Rectal smooth muscle tissue (tissue), 1 donor: ENCODE measurements at regions not wholly inside any gene's neighbourhood (a gene's known extent, or its start where the extent isn't known, plus 50 kb on each side); places are given as distances from the start of the nearest gene placed in this dataset.

ENCODE experiments used
- H3K27ac ChIP-seq: one replicate; pipeline ENCODE4 v1.7.0; 2013; ENCODE audit warnings: low read depth, low read length, inconsistent platforms
- H3K27me3 ChIP-seq: one replicate; pipeline ENCODE4 v1.7.0; 2013; ENCODE audit warnings: low read length; ENCODE audit not compliant: control insufficient read depth, insufficient read depth
- H3K36me3 ChIP-seq: one replicate; pipeline ENCODE4 v1.7.0; 2013; ENCODE audit warnings: low read length; ENCODE audit not compliant: control insufficient read depth, insufficient read depth
- H3K4me1 ChIP-seq: one replicate; pipeline ENCODE4 v1.7.0; 2013; ENCODE audit warnings: low read length; ENCODE audit not compliant: control insufficient read depth, insufficient read depth
- H3K4me3 ChIP-seq: one replicate; pipeline ENCODE4 v1.7.0; 2013; ENCODE audit warnings: low read length
- H3K9ac ChIP-seq: one replicate; pipeline ENCODE4 v1.7.0; 2013; ENCODE audit warnings: low read length

DNA sequence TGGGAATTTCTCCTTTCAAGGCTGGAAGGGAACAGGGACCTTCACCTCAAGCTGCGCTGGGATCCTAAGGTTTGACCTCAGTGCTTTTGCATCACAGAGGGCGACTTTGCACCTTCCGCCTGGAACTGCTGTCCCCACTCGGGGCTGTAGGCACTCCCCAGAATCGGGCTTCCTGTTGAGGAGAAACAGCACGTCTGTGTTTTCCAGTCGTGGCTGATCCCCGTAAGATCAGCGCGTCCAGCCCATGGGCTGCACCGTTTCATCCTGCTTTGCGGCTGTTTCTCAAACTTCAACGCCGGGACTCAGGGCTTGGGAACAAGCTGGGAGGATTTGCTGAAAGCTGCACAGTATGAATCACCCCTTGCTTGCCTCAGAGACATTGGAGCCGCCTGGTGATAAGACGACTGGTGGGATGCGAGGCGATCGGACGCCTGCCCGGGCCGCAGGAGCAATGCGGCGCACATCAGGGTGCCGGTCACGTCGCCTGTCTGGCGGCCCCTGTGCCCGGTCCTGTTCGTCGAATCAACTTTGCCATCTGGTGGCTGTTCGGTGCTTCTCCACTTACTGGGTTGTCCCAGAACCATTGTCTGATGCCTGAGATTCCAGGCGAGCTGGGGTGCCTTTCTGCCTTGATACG is 53.6 kb upstream of the FRMD1 start:
- Histone ChIP-seq H3K36me3 (no peaks in the 10 kb centered on the region), H3K4me1 (peaks cover 2% of the 10 kb centered on the region), H3K27me3 (peaks cover 2% of the 10 kb centered on the region), H3K4me3 (peak overlapping the region; percentile 43), H3K9ac (no peak overlapping the region), H3K27ac (no peak overlapping the region)

DNA sequence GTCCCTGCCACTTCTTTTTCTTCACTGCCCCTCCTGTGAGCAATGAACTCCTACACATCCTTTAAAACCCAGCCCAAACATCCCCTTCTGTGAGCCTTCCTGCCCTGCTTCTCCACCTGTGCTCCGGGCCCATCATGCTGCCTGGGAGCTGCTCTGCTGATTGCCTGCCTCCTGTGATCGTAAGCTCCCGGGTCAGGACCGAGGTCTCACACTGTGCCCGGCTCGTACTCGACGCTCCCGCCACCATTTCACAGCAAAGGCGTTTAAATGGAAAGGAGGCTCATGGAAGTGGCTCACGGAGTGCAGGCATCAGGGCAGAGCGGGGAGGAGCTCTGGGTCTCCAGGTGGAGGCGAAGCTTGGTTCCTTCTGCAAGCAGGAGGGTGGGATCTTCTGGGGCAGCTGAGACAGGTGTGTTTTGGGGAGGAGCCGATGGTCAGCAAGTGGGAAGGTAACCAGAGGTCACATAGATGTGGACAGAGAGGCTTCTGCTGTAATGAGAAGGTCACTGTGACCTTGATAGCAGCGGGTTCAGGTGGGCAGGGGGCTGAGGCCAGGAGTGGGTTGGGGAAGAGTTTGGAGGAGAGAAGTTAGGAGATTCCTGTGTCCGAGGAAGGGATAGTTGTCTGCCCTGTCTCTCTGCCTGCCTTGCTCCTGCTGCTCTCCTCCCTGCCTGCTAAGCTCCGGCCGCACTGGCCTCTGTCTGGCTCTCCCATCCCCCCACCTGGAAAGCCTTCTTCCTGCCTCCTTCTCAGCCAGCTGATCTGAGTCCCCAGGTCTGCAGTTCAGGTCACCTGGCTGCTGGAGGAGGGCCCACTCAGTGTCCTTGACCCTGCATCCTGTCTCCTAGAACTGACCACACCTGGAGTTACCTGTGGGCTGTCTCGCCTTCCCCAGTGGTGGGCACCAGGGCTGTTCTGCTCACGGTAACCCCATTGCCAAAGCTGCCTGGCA is 52.7 kb upstream of the FRMD1 start:
- H3K9ac ChIP-seq: no peak overlapping the region
- H3K4me3 ChIP-seq: no peak overlapping the region
- H3K36me3 ChIP-seq: no peaks in the 10 kb centered on the region
- peaks cover 2% of the 10 kb centered on the region for H3K4me1 ChIP-seq
- H3K27me3 ChIP-seq: peaks cover 2% of the 10 kb centered on the region
- no peak overlapping the region for H3K27ac ChIP-seq

DNA sequence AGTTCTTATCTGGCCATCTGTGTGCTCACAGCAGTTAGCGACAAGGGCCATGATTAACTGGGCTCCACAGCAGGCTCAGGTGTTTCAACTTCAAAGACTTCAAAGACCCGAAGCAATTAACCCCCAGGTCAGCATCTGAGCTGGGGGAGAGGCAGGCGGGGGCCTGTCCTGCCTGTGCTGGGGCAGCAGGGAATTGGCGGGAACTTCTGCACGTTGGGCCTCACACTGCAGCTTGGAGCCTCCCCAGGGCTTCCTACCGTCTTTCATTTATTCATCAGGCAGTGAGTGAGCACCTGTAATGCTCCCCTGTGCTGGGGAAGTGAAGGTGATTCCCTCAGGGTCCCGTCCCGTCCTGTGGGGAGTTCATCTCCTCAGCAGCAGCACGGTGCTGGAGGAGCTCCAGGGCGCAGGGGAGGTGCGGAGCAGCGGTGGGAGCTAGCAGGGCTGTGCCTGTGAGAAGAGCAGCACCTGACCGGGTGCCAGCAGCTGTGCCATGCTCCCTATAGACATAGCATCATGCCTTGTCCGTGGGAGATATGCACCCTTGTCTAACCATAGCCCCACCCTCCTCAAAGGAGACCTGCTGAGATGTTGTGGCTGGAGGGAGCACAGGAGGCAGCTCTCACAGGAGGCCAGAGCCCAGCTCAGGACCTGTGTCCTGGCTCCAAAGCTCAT is 51.8 kb upstream of the FRMD1 start:
- Histone ChIP-seq H3K4me1 (peaks cover 2% of the 10 kb centered on the region), H3K4me3 (no peak overlapping the region), H3K27ac (no peak overlapping the region), H3K36me3 (no peaks in the 10 kb centered on the region), H3K9ac (no peak overlapping the region), H3K27me3 (peaks cover 2% of the 10 kb centered on the region)

DNA sequence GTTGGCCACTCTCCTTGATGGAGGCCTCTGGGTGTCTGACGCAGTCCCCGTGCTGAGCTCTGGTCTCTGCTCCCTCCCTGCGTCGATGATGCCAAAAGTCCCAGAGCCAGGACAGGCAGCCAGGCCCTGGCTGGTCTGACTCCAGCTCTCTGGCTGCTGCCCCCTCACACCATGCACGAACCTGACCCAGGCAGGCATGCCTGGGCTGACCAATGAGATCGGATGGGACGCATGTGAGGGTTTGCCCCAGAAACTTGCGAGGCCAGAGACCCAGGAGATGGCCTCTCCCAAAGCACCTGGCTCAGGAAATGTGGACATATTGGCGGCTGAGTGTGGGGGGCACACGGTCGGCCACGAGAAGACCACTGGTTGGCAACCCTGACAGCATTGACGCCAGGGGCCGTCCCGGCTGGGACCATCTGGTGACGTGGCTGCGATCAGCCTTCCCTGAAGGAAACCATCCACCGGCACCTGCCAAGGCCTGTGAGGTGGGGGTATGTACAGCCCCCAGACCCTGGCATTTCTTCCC is 51.2 kb upstream of the FRMD1 start:
- no peak overlapping the region for H3K9ac ChIP-seq
- no peak overlapping the region for H3K4me3 ChIP-seq
- peaks cover 2% of the 10 kb centered on the region for H3K4me1 ChIP-seq
- no peak overlapping the region for H3K27ac ChIP-seq
- peaks cover 2% of the 10 kb centered on the region for H3K27me3 ChIP-seq
- H3K36me3 ChIP-seq: no peaks in the 10 kb centered on the region

DNA sequence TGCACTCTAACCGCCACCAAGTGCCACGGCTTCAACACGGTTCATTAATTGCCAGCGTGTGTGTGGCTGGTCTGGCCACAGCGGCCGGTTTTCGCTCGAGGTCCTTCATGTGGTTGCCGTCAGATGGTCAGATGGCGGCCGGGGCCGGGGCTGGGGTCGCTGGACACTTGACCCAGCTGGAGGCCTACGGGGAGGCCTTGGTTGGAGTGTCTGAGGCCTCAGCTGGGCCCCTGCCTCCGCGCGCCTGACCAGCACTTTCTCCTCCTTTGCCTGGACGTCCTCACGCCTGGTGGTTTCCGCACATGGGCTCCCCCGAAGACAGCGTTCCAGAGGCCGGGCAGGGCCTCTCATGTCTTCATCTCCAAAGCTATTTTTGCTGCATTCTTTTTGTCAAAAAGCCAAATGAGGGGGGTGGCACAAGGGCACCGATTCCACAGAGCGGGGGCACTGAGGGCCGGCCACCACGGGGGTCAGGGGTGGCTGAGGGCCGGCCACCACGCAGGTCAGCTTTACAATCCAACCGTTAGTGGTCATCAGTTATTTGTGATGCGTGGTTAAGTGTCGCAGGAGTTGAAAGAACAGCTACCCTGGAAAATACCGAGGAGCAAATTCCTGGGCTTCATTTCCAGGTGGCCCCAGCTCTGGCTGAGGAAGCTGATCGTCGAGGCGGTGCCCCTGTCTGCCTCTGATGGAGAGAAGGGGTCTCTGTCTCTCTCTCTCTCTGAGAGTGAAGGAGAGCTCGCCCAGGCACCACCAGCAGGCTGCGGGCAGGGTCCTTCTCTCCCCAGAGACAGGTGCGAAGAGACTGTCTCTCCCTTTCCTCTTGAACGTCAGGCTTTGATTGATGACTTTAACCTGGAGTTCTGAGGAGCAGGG is 50.5 kb upstream of the FRMD1 start:
- Histone ChIP-seq H3K27ac (no peak overlapping the region), H3K9ac (no peak overlapping the region), H3K4me1 (peaks cover 2% of the 10 kb centered on the region), H3K4me3 (no peak overlapping the region), H3K36me3 (no peaks in the 10 kb centered on the region), H3K27me3 (peaks cover 2% of the 10 kb centered on the region)

DNA sequence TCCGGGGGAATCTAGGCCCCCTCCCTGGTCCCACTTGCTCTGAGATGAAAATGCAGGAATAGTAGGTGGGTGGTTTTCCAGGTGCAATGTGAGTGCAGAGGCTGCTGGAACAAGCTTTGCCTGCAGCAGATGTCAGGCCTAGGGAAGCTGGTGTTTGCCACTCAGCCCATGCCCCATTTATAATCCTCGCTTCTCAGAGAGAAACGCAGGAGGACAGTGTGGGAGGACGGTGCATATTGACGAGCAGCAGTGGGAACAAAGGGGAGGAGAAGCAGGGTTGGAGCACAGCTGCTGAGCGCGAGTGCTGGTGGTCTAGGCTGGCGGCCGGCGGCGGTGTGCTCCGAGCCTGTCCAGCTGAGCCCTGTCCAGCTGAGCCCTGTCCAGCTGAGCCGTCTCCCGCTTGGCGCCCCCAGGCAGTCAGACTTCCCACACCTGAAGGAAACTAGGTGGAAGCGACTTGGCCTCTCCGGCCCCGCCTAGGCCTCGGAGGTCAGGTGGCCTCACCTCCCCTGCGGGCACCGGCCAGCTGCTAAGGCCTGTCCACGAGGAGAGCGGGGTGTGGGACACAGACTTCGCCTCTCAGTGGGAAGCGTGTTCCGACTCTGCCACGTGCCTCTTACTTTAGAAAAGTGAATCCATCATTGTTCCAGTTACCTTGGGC is 49.7 kb upstream of the FRMD1 start:
- Histone ChIP-seq H3K27me3 (peaks cover 2% of the 10 kb centered on the region), H3K4me3 (no peak overlapping the region), H3K36me3 (no peaks in the 10 kb centered on the region), H3K4me1 (peaks cover 2% of the 10 kb centered on the region), H3K9ac (no peak overlapping the region), H3K27ac (no peak overlapping the region)
